ENCODE measurements at regions not wholly inside any gene's neighbourhood (a gene's known extent, or its start where the extent isn't known, plus 50 kb on each side); places are given as distances from the start of the nearest gene placed in this dataset.

DNA sequence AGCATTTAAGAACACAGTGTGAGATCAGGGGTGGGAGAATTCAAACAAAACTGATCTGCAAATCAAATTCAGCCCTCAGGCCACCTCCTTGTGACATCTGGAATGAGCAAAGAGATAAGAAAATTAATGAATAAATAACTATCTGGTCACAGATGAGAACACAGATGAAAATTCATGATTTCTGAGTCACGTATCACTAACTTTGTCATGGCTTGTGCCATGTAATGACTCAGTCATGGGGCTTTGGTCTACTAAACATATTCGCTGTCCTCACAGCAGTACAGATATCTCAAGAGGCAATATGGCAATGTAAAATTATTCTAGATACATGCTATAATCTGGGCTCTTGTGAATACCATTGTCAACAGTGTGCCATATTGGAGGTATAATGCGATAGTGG is 274.4 kb downstream of the MAN2A1 start:
- no peaks in the 10 kb centered on the region for H3K9me3 ChIP-seq
- WGBS, 2 donors: 89 to 97% methylated on average over 3 of the region's 3 CpGs
- no peaks in the 10 kb centered on the region for H3K27me3 ChIP-seq
- no peak for DNase-seq
- TF ChIP-seq, protein P1, sequence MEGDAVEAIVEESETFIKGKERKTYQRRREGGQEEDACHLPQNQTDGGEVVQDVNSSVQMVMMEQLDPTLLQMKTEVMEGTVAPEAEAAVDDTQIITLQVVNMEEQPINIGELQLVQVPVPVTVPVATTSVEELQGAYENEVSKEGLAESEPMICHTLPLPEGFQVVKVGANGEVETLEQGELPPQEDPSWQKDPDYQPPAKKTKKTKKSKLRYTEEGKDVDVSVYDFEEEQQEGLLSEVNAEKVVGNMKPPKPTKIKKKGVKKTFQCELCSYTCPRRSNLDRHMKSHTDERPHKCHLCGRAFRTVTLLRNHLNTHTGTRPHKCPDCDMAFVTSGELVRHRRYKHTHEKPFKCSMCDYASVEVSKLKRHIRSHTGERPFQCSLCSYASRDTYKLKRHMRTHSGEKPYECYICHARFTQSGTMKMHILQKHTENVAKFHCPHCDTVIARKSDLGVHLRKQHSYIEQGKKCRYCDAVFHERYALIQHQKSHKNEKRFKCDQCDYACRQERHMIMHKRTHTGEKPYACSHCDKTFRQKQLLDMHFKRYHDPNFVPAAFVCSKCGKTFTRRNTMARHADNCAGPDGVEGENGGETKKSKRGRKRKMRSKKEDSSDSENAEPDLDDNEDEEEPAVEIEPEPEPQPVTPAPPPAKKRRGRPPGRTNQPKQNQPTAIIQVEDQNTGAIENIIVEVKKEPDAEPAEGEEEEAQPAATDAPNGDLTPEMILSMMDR (IDR thresholded peaks at IDR 0.05): no peak
- TF ChIP-seq POLR2A (IDR thresholded peaks at IDR 0.05): no peak
- H3K27ac ChIP-seq: no peak overlapping the region
- no peaks in the 10 kb centered on the region for H3K4me1 ChIP-seq
- no peak overlapping the region for H3K4me3 ChIP-seq
- intact Hi-C loops (cut with DNase I; ENCODE audit: low total_unique reads): no loop called here
- H3K36me3 ChIP-seq (ENCODE audit: low read depth, missing control alignments): no peaks in the 10 kb centered on the region

GRCh38 chr5:109965634-109966033 is 275.9 kb downstream of the MAN2A1 start:
- Histone ChIP-seq H3K4me1 (no peaks in the 10 kb centered on the region), H3K4me3 (no peak overlapping the region), H3K36me3 (ENCODE audit: low read depth, missing control alignments) (no peaks in the 10 kb centered on the region), H3K27me3 (no peaks in the 10 kb centered on the region), H3K9me3 (no peaks in the 10 kb centered on the region), H3K27ac (no peak overlapping the region)
- 80 to 82% methylated on average over 3 of the region's 3 CpGs for WGBS, 2 donors
- intact Hi-C loops (cut with DNase I; ENCODE audit: low total_unique reads): no loop called here
- TF ChIP-seq, protein P1 (IDR thresholded peaks at IDR 0.05): no peak
- TF ChIP-seq POLR2A (IDR thresholded peaks at IDR 0.05): no peak
- DNase-seq: no peak

DNA sequence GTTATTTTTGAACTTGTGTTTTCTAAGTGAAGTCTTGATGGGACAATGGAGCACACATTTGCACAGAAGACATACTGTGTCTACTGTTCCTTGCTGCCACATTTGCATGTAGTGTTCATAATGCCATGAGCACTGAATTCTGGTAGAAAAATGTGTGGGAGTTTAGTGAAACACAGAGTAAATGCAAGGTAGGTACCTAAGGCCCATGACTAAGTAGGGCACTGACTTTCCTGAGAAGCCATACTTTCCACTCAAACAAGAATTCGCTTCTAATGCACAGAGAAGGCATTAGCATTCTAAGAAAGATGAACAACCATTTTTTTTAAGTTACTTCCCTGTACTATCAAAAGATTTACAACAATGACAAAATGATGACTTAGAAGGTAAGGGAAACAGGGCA is 282.2 kb downstream of the MAN2A1 start:
- intact Hi-C loops (cut with DNase I; ENCODE audit: low total_unique reads): no loop called here
- no peaks in the 10 kb centered on the region for H3K9me3 ChIP-seq
- TF ChIP-seq, protein P1 (IDR thresholded peaks at IDR 0.05): no peak
- no peak for TF ChIP-seq POLR2A (IDR thresholded peaks at IDR 0.05)
- no peak overlapping the region for H3K27ac ChIP-seq
- H3K4me1 ChIP-seq: no peaks in the 10 kb centered on the region
- no peak for DNase-seq
- no peaks in the 10 kb centered on the region for H3K27me3 ChIP-seq
- H3K4me3 ChIP-seq: no peak overlapping the region
- WGBS, 2 donors: 88 to 97% methylated on average over 1 of the region's 1 CpG
- H3K36me3 ChIP-seq (ENCODE audit: low read depth, missing control alignments): no peaks in the 10 kb centered on the region

DNA sequence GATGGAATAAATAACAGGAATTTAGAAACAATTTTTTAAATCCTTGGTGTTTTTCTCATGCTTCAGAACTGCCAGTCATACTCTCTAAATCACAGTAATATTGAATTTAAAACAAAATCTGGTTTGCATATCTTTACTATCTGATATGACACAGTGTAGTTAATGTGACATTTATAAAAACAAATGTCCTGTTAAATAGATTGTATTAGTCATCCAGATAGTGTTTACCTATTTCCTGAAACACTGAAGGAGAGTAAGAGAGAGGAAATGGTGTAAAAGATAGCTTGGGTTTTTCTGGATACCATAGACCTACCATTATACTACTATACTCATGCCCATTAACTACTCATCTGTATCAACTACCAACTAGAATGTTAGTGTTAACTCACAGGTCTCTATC is 292.3 kb downstream of the MAN2A1 start:
- H3K27ac ChIP-seq: no peak overlapping the region
- no peak for TF ChIP-seq POLR2A (IDR thresholded peaks at IDR 0.05)
- TF ChIP-seq, protein P1 (IDR thresholded peaks at IDR 0.05): no peak
- no peaks in the 10 kb centered on the region for H3K27me3 ChIP-seq
- no peaks in the 10 kb centered on the region for H3K9me3 ChIP-seq
- no peak overlapping the region for H3K4me3 ChIP-seq
- intact Hi-C loops (cut with DNase I; ENCODE audit: low total_unique reads): no loop called here
- no peaks in the 10 kb centered on the region for H3K4me1 ChIP-seq
- no peak for DNase-seq
- H3K36me3 ChIP-seq (ENCODE audit: low read depth, missing control alignments): no peaks in the 10 kb centered on the region

DNA sequence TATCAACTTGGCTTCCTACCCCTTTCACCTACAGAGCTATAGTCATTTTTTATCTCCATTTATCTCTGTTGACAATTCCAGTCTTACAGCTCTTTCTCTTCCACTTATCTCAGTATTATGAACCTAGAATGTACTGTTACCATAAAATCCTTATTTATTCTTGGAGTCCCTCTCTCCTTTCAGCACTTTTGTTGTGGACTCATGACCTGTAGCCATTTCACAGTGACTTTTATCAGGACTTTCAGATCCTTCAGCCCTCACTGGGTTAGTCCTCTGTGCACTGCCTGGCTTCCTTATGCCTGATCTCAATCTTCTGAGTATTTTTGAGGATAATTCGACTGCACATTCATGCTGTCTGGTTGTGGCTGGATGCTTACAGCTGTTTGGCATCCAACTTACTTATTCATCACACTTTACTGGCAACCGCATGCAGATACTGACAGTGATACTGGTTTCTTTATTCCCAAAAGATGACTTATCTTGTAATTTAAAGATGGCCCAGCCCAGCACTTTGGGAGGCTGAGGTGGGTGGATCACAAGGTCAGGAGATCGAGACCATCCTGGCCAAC is 293.3 kb downstream of the MAN2A1 start:
- no peaks in the 10 kb centered on the region for H3K4me1 ChIP-seq
- 88 to 91% methylated on average over 3 of the region's 3 CpGs for WGBS, 2 donors
- H3K36me3 ChIP-seq (ENCODE audit: low read depth, missing control alignments): no peaks in the 10 kb centered on the region
- DNase-seq: no peak
- H3K9me3 ChIP-seq: no peaks in the 10 kb centered on the region
- no peak overlapping the region for H3K4me3 ChIP-seq
- H3K27ac ChIP-seq: no peak overlapping the region
- intact Hi-C loops (cut with DNase I; ENCODE audit: low total_unique reads): no loop called here
- TF ChIP-seq, protein P1 (IDR thresholded peaks at IDR 0.05): no peak
- no peak for TF ChIP-seq POLR2A (IDR thresholded peaks at IDR 0.05)
- no peaks in the 10 kb centered on the region for H3K27me3 ChIP-seq

Data from testis (tissue), 2 donors.